Cerebellar nuclear complex (tissue), 1 donor: ENCODE measurements at regions not wholly inside any gene's neighbourhood (a gene's known extent, or its start where the extent isn't known, plus 50 kb on each side); places are given as distances from the start of the nearest gene placed in this dataset.
"Not testable (repeated sequence)": the region's sequence is repeated elsewhere in the genome, so short reads cannot be mapped to it uniquely, and the experiment has no call there.

ENCODE experiments used
- DNase-seq, 2 experiments: peaks; one replicate each; lab custom pipeline; 2025; lab: John Stamatoyannopoulos, UW

DNA sequence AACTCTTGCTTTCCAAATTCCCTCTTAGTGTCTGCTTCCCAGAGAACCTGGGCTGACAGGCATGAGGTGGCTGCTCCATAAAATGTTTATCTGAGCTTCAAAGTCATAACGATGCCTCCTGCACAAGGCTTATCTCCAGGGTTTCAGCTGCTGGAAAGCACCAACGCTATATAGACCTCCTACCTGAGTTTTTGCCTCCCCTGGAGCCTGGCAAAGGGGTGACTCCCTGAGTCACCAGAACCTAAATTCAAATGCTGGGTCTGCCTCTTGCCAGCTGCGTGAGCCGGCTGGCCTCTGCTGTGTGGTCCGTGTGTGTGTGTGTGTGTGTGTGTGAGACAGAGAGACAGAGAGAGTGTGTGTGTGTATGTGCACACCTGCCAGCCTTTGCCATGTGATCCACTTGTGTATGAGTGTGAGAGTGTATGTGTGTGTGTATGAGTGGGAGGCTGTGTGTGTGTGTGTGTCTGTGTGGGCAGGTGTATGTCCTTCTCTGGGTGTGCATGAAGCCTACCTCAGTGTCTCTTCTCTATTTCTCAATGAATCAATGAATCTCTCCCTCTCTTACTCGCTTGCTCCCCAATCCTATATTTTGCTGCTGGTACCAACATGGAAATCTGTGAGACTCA is 714.9 kb downstream of the MATN1 start:
- DNase-seq: no peak

DNA sequence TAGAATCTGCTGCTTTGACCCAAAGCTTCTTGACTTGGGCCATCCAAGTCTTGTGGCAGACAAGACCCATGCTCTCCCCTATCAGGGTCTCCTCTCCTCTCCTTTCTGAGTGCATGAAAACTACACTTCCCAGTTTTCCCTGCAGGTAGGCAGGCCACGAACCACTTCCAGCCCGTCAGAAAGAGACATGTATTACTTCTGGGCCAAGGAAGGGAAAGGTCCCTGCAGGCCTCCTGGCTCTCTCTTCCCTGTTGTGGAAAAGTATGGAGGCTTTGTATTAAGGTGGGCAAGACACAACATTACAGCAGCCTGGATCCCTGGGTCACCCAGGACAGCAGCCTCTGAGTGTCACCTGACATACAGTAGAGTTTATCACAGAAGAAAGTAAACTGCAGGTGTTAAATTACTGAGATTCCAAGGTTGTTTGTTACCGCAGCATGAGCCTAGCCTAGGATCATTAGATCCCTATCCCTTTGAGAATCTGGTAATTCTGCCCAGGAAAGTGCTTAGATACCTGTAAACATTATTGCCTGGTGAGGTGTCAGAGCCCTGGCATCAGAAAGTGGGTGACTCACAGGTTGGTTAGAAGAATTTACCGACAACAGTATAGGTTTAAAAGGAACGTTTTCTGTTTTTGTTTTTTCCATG is 717.3 kb downstream of the MATN1 start:
- no peak for DNase-seq

- DNase-seq: no peak
These were observed 721.7 kb downstream of the MATN1 start for GRCh38 chr1:30001732-30002039.

GRCh38 chr1:30001011-30001731 is 722.2 kb downstream of the MATN1 start:
- DNase-seq: no peak

GRCh38 chr1:30000266-30000665 is 723.1 kb downstream of the MATN1 start:
- DNase-seq: no peak

GRCh38 chr1:29999595-29999994 is 723.8 kb downstream of the MATN1 start:
- DNase-seq: no peak

GRCh38 chr1:29998686-29999085 is 724.7 kb downstream of the MATN1 start:
- no peak for DNase-seq

GRCh38 chr1:29997818-29998217 is 725.6 kb downstream of the MATN1 start:
- DNase-seq: not testable (repeated sequence)

- no peak for DNase-seq
These were observed 729.4 kb downstream of the MATN1 start for GRCh38 chr1:29993950-29994349.

GRCh38 chr1:29991815-29992214 is 731.6 kb downstream of the MATN1 start:
- DNase-seq: no peak

DNA sequence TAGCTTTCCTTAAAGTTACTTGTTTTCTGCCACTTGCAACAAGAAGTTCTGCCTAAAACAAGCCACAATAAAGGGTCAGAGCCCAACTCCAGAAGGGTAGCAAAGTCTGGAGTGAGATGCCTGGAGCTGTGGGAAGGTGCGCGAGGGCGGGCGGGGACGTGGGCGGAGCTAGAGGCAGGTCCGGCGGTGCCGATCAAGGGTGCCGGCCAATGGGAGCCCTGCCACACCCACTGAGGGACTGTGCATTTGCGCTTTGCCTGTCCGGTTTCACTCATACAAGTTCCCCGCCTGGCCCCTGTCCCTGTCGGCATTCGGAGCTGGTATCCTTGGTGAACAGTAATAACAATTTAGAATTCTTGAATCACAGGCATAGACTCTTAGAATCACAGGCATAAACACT is 732.4 kb downstream of the MATN1 start:
- DNase-seq: no peak

- no peak for DNase-seq
These were observed 733.1 kb downstream of the MATN1 start for GRCh38 chr1:29990304-29990703.

- DNase-seq: no peak
These were observed 736.4 kb downstream of the MATN1 start for GRCh38 chr1:29986986-29987385.

DNA sequence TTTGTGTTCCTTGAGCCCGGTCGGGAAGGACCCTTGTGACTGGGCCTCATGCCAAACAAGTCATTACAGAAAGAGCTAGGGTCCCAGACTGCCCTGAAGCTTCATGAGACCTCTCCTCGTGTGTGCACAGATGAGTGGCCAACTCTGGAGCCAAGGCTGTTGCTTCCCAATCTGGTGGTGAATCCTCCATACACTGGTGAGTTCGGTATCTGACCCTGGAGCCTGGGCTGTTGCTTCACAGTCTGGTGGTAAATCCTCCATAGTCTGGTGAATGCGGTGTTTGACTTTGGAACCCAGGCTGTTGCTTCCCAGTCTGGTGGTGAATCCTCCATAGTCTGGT is 737.8 kb downstream of the MATN1 start:
- no peak for DNase-seq

DNA sequence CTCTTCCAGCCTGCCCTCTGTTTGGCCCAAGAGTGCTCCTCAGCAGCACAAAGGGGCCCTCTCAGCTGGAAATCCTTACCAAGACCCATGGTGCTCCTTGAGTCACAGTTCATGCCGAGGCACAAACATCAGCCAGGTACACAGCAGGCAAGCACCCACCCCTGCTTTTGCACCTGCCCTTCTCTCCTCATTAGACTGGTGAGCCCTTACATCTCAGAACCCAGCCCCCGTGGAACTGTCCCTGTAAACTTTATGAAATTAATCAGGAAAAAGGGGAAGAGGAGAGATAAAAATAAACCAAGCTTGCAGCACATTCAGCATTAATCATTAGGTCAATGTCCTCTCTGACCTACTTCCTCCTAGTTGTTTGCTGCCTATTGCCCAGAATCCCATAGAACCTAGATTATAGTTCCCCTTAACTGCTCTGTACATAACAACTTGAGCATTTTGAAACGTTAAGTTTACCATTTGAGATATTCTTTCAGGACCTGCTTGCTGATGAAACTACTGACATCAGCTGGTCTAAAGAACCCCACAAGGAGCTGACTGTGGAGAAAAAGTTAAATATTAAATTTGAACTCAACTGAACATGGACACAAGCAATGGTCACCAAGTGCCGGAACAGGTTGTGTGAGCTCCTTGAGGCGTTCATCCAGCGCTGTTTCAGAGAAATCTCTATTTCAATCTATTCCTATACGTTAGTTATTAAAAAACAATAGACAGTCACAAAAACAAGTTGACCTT is 738.4 kb downstream of the MATN1 start:
- DNase-seq: no peak

DNA sequence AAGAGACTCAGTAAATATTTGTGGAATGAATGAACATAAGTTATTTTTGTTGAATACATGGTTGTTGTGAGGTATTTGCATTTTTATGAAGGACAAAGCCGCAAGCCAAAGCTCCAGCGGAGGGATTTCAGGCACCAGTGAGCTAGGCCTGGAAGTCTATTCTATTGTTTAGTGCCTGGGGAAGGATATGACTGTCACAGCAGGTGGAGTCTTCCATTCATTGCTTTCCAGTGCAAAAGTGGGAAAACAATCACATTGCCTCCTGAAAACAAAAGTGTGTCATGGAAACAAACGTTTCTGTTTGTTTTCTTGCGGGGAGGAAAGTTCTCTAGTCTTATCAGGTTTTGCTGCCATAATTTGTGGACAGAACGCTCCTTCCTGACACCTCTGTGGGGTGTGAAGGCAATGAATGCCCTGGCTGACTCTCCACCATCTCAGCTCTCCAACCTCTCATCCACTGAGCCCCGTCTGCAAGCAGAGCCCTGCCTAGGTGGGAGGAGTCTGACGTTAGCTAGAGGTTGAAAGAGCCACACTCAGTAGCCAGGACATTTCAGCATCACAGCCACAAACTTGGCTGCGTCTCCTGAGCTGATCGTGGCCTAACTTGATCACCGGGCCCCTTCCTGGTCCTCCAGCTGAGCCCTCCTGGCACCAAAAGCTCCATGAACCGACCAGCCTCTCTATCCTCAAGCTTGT is 739.1 kb downstream of the MATN1 start:
- DNase-seq: no peak

GRCh38 chr1:29983321-29983720 is 740.1 kb downstream of the MATN1 start:
- DNase-seq: no peak

DNA sequence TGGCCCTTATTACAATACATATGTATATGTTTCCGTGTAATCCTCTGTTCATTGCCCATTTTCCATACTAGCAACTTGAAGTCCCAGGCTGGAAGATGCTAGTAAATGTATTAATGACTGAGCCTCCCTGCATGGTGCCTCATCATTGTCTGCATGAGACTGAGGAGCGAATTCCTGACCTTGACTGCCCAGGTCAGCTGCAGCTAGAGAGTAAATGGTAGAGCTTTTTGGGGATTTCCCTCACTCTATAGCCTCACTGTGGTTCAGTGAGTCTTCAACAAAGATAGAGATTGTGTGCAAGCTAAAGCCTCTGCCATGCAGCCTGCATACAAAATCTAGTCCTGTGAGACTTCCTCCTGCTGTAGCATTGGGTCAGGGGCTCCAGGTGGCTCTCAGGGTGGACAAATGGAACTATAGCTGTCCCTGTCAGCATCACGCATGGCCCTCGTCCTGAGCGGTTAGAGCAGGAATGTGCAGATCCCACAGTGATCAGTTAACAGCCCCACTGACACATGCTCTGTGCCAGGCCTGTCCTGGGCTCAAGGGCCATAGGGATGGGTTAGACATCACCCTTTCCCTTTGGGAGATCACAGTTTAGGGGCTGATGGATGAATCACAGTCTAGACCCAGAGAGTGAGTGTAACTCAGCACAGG is 741.7 kb downstream of the MATN1 start:
- no peak for DNase-seq

- no peak for DNase-seq
These were observed 741.2 kb downstream of the PTPRU start for GRCh38 chr1:29977550-29977949.

DNA sequence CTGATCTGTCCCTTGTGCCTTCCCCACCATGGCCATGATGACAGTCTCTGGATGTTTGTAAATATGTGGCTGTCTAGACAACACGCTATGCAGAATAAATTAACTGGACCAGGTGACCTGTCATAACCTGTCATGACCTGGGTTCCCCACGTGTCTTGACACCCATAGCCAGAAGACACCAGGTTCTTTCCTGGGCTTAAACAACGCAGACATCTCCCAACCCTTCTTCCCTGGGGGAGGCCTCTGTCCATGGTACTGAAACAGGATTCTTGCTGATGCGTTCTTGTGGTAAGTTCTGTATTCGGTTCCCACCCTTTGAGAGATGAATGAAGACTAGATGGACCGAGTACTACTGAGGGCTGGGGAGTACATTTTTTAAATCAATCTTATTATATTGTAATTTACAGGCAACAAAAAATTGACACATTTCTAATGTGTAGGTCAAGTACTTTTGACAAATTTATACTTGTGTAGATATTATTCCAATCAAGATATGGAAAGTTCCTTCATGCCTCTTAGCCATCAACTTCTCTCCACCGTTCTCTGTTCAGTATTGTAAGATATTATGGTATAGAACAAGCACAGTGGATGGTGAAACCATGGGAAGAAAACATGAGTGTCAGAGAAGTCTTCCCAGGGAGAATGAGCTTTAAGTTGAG is 738.8 kb downstream of the PTPRU start:
- no peak for DNase-seq

GRCh38 chr1:29974316-29974724 is 738.0 kb downstream of the PTPRU start:
- no peak for DNase-seq
